ENCODE measurements at regions not wholly inside any gene's neighbourhood (a gene's known extent, or its start where the extent isn't known, plus 50 kb on each side); places are given as distances from the start of the nearest gene placed in this dataset.

- H3K56ac ChIP-seq (ENCODE audit: extremely low read depth, insufficient read depth, low read length): no peak overlapping the region
- no peak overlapping the region for H4K91ac ChIP-seq (ENCODE audit: insufficient read depth, low read depth, low read length)
- dilution Hi-C loops (cut with HindIII; ENCODE audit: low sequenced_read_pairs, unreplicated experiment) (no loop called here), intact Hi-C loops (cut with micrococcal nuclease) (no loop called here), in situ Hi-C loops (cut with MboI; ENCODE audit: low sequenced_read_pairs) (no loop called here)
- TF ChIP-seq RCOR1 (IDR thresholded peaks at IDR 0.05; ENCODE audit: insufficient replicate concordance, low read length) (no peak), MAZ (IDR thresholded peaks at IDR 0.05; ENCODE audit: borderline replicate concordance, low read depth, low read length) (no peak), MAFK (IDR thresholded peaks at IDR 0.05; ENCODE audit: low read depth, low read length) (no peak), FOS (IDR thresholded peaks at IDR 0.05; ENCODE audit: low read depth, low read length) (no peak), SMC3 (IDR thresholded peaks at IDR 0.05; ENCODE audit: low read depth, low read length) (no peak), CTCF (conservative IDR thresholded peaks at IDR 0.05; ENCODE audit: low read depth, low read length) (no peak), POLR2A (IDR thresholded peaks at IDR 0.05; ENCODE audit: low read depth, low read length) (no peak), RFX5 (IDR thresholded peaks at IDR 0.05; ENCODE audit: low read depth, low read length) (no peak), RAD21 (IDR thresholded peaks at IDR 0.05; ENCODE audit: low read length) (no peak)
- no peaks in the 10 kb centered on the region for H3K27me3 ChIP-seq (ENCODE audit: control insufficient read depth, insufficient read depth, low read length)
- no peak overlapping the region for H2BK15ac ChIP-seq (ENCODE audit: low read depth, low read length)
- H2AK9ac ChIP-seq (replicated peaks; ENCODE audit: low read depth, low read length, poor library complexity): no peak overlapping the region
- no peak overlapping the region for H3K14ac ChIP-seq (replicated peaks; ENCODE audit: low read depth, low read length)
- no peak overlapping the region for H3K4me3 ChIP-seq (ENCODE audit: insufficient read depth, low read depth, low read length)
- H2AK5ac ChIP-seq (ENCODE audit: low read depth, low read length): no peak overlapping the region
- H3K36me3 ChIP-seq (ENCODE audit: control insufficient read depth, insufficient read depth, low read length): no peaks in the 10 kb centered on the region
- no peaks in the 10 kb centered on the region for H3K9me1 ChIP-seq (ENCODE audit: insufficient read depth, low read length)
- no peak overlapping the region for H3K27ac ChIP-seq (ENCODE audit: insufficient read depth, low read length)
- no peak overlapping the region for H3K9ac ChIP-seq (ENCODE audit: low read depth, low read length)
- H3K18ac ChIP-seq (ENCODE audit: low read depth, low read length): no peak overlapping the region
- no TSS peak for BruUV-seq (replicated peaks)
- H3K4me1 ChIP-seq (ENCODE audit: control insufficient read depth, insufficient read depth, low read length): no peaks in the 10 kb centered on the region
- no peaks in the 10 kb centered on the region for H4K20me1 ChIP-seq (ENCODE audit: insufficient read depth, low read length)
- POLR2A ChIA-PET (ENCODE audit: unreplicated experiment): no interaction called here
- no peaks in the 10 kb centered on the region for H3K79me1 ChIP-seq (ENCODE audit: low read depth in 1 of 2, low read length in 2 of 2)
- H2BK5ac ChIP-seq (ENCODE audit: low read depth, low read length, poor library complexity, severe bottlenecking): no peak overlapping the region
- ATAC-seq (ENCODE audit: low read depth): no peak
- H2AFZ ChIP-seq (replicated peaks; ENCODE audit: low read length, poor library complexity): no peak overlapping the region
- WGBS, 2 experiments (ENCODE audit: extremely low coverage in 2 of 2, insufficient read length in 1 of 2): no CpG with 5 or more reads among the region's 5 CpGs
- H2BK120ac ChIP-seq (ENCODE audit: low read depth, low read length): no peak overlapping the region
- CTCF ChIA-PET: no interaction called here
- no peak for DNase-seq
- no peak overlapping the region for H4K8ac ChIP-seq (ENCODE audit: low read depth in 2 of 2, low read length in 2 of 2)
- H3K4ac ChIP-seq (ENCODE audit: low read depth, low read length): no peak overlapping the region
- no peak overlapping the region for H2BK20ac ChIP-seq (ENCODE audit: low read depth, low read length)
- H4K5ac ChIP-seq (ENCODE audit: low read depth, low read length): no peak overlapping the region
- no peak overlapping the region for H3K4me2 ChIP-seq (ENCODE audit: low read depth, low read length)
- H3K23ac ChIP-seq (ENCODE audit: low read depth, low read length): no peak overlapping the region
- H3K9me3 ChIP-seq (ENCODE audit: control insufficient read depth, insufficient read depth, low read length): peaks cover 2% of the 10 kb centered on the region; the same call in 1 of the 2 replicates
These were observed 865.0 kb upstream of the ACO1 start for GRCh38 chr9:31519424-31519823.
